ENCODE measurements at regions not wholly inside any gene's neighbourhood (a gene's known extent, or its start where the extent isn't known, plus 50 kb on each side); places are given as distances from the start of the nearest gene placed in this dataset.

DNA sequence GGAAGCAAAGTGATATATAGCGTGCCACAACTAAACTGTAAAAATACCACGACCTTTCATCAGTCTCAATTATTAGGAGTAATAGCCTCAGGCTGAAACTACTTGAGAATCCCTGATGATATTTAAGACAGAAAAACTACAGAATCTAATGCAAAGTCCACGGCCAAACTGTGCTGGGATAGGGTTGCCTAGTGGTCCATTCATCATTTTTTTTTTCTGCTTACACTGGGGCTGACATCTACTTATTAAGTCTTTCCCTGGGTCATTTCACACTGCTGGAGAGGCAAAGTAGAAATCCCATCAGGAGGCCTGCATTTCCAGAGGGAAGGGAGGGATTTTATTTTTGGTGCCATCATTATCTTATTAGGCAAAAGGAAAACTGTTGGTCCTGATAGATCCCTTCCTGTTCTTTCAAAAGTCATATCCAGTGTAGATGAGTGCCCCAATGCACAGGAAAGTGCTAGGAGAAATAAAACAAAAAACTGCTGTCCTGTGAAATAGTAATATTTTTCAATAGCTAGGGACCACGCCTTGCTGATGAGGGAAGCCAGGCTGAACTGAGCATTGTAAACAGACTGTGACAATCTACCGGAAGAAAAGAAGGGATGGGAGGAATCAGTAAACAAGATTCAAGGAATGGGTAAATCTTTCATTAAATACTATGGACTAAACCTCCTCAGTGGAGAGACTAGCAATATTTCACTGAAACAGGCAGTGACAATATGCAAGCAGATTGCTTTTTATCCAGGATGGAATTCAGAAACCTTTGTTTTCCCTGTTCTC is 644.3 kb downstream of the IRS1 start:
- no peak for DNase-seq (ENCODE audit: low spot score in 2 of 2)
- FAIRE-seq, result no peak

DNA sequence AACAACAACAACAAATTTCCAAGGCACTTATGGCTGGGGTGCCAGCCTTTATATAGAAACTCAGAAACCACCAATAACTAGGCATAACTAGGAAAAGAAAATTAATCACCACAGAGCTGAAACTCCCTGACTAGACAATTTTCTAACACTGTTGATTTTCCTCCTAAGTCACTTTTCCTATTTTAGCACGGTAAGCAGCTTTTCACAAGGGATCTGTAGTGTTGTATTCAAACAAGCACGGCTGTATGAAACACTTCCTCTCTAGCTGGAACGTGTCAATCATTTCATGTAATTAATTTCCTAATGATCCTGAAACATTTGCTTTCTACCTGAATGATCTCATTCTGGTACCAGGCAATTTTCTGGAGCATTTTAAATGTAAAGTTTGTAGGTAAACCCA is 645.0 kb downstream of the IRS1 start:
- FAIRE-seq (no peak), DNase-seq (ENCODE audit: low spot score in 2 of 2) (no peak)

DNA sequence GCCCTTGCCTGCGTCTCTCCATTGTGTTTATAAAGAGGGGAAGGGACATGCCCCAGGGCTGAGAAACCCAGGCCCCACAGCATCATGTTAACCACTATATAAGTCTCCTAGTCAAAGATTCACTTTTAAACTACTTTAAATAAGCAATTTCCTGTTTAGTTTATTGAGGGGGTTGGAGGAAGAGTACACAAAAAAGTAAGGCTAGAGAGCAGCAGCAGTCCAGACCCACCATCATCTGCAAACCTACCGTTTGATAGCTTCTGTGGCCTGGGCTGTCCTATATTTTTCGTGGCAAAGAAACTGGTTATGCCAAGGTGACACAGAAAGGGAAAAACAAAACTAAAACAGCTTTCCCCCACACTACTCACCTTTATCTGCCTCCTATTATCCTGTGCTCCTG is 646.1 kb downstream of the IRS1 start:
- DNase-seq (ENCODE audit: low spot score in 2 of 2) (no peak), FAIRE-seq (no peak)

DNA sequence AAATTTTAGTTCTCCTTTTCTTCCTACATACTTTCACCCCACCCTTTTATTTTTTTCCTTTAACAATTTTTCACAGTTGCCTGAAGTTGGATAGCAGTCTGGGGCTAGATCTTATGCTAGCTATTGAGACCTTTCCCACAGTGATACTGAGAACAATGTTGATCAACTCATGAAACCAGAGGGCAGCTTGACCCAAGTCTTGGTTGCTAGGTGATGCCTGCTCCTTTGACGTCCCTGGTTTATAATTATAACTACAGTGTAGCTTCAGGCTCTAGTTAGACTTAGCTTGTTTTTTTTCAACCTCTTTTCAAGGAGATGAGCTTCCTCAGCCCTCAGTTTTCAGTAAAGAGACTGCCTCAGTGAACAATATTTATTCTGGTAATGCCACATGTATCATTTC is 648.5 kb downstream of the IRS1 start:
- no peak for DNase-seq (ENCODE audit: low spot score in 2 of 2)
- no peak for FAIRE-seq

DNA sequence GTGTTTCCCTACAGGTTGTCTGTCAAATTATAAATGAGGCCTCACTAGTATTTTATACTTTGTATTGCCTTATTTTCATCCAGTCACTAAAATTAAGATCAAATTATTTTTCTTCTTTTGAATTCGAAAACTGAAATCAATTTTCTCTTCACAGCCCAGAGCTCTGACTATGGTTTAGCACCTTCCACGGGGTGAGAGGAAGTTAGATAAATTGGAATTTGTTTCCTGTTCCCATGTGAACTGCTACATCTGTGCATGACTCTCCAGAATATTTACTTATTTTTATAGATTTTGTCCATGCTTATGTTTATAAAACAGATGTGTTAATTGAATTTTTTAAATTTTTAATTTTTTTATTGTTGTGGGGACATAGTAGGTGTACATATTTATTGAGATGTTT is 656.5 kb downstream of the IRS1 start:
- DNase-seq (ENCODE audit: low spot score in 2 of 2) (no peak), FAIRE-seq (no peak)

DNA sequence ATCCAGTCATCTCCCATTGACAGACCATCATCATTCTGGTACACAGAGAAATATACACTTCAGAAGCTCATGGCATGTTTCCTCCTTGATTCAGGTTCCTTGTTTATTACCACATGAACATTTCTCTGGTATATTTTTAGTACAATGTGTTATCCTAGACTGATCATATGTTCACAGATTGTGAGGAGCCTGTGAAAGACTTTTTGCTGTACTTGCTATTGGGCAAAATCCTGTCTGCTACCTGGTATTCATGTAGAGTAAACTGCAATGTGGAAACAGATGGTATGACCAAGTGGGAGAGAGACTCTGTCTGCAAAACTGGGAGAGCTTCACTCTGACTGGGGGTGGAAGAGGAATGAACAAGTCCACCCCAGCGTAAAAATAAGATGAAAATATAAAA is 657.2 kb downstream of the IRS1 start:
- DNase-seq (ENCODE audit: low spot score in 2 of 2), result no peak

DNA sequence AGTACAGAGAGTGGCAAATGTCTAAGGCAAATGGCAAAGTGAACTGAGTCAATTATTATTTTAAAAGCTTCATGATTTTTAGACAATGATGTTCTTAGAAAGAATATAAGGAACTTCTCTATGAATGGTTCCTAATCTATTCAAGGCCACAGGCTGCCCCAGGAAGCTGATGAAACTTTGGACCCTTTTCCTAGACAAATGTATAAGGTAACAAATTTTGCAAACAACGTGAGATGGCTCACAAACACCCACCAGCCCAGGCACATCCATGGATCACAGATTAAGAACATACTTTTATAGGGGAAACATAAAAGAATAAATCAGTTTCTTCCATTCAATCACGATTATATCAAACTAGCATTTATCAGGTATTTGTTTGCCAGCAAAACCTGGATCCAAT is 659.0 kb downstream of the IRS1 start:
- DNase-seq (ENCODE audit: low spot score in 2 of 2) (no peak), FAIRE-seq (no peak)

More for the DNA sequence above, 657.2 kb downstream of the IRS1 start:
- FAIRE-seq, result no peak

DNA sequence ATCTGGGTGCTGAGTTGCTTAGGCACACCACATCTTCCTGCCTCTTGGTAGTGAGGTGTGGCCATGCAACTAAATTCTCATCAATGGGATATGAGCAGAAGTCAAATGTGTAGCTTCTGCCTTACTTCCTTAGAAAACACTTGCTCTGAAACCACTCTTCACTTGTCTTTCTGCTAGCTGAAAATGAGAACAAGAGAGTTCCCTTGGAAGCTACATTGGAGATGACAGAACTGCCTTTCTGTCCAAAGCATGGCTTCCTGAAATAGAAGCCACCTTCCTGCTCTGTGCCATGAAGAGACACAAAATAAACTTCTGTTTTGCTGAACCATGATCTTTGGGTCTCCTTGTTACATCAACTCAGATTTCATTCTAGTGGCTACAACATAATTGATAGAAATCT is 659.9 kb downstream of the IRS1 start:
- FAIRE-seq, result no peak

DNA sequence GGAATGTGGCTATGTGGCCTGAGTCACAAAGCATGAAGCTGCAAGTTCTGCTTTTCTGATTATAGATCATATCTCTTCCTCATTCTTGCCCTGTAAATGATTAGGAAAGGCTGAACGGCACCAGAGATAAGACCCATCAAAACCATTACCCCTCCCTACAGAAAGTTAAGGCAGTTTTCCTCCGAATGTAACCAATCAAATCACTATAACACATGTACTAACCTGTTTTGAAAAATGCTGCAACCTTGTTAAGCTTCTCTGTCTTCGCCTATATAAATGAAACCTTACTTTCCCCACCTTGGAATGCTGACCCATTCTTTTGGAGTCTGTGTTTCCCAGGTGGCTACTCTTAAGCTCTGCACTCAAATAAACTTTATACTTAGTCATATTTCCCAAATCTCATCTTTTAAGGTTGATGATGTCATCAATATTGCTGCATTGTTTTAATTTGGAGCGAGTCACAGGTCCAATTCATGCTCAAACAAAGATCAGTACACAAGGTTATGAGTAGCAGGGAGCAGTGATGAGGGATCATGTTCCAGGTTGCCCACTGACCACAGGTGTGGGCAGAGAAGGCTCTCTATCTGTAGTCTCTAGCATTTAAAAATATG is 662.3 kb downstream of the IRS1 start:
- no peak for DNase-seq (ENCODE audit: low spot score in 2 of 2)
- FAIRE-seq, result no peak

More for the DNA sequence above, 659.9 kb downstream of the IRS1 start:
- DNase-seq (ENCODE audit: low spot score in 2 of 2), result no peak

DNA sequence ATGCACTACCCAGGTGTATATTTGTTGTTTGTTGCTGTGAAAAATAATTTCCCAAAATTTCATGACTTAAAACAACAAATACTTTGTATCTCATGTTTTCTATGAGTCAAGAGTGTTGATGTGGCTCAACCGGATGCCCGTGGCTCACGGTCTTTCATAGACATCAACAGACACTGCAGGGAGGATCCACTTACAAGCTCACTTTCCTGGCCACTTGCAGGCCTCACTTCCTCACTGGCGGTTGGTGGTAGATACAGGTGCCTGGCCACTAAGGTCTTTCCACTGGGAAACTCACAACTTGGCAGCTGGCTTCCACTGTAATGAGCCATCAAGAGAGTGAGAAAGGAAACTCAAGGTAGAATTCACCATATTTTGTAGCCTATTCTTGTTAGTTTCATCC is 662.9 kb downstream of the IRS1 start:
- FAIRE-seq, result no peak
- no peak for DNase-seq (ENCODE audit: low spot score in 2 of 2)

DNA sequence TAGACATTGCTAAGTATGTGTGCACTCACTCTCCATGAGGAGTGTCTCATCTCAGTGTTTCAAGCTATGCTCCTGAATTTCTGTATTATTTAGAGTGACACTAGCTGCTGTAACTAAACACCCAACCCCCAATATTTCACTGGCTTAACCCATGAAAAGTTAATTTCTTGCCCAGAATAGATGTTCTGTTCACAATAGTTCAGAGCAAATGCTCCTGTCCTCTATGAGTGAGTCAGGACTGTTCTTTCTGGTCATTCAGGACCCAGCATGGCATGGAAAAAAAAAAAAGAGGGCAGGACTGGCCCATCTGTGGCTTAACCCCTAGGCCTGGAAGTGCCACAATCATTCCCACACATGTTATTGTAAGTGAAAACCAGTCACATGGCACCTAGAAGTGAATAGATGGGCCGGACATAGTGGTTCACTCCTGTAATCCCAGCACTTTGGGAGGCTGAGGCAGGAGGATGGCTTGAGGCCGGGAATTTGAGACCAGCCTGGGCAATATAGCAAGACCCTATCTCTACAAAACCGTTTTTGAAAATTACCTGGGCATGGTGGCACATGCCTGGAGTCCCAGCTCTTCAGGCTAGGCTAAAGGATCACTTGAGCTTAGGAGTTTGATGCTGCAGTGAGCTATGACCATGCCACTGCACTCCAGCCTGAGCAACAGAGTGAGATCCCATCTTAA is 663.6 kb downstream of the IRS1 start:
- FAIRE-seq, result no peak
- no peak for DNase-seq (ENCODE audit: low spot score in 2 of 2)

DNA sequence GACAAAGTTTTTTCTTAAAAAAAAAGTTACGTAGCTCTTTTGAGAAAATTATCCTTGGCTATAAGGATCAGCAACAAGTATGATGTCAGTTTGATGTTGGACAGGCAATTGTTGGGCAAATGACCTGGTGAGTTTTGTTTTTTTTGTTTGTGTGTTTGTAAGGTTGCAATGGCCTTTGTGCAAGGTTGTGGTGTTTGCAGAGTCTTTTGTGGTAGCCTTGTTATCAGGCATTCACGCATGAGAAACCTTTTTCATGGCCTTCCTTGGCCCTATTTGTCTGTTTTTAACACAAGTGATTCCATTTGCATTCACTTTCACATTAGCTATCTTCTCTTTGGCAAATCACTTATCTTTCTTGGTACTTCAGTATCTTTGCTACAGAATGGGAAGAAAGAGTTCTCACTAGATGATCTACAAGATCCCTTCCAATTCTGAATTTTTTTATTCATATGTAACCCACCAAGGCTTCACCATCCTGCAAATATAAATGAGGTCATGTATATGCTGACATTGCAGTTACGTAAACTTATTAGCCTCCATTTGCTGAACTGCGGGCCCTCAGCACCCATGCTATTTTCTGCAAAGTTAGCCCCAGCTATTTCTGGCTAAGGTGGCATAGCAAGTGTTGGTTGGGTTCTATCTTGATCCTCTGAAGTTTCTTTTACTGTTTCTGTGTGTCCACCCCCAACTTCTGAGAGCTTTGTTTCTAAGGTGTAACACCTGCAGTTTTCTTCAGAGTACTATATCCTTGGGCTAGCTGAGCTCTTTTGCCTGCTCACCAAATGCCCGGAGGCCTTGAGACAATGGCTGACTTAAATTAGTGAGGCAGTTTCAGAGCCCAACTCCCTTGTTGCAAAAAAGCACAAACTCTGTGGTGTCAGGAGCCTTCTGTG is 667.1 kb downstream of the IRS1 start:
- DNase-seq (ENCODE audit: low spot score in 2 of 2), result no peak

DNA sequence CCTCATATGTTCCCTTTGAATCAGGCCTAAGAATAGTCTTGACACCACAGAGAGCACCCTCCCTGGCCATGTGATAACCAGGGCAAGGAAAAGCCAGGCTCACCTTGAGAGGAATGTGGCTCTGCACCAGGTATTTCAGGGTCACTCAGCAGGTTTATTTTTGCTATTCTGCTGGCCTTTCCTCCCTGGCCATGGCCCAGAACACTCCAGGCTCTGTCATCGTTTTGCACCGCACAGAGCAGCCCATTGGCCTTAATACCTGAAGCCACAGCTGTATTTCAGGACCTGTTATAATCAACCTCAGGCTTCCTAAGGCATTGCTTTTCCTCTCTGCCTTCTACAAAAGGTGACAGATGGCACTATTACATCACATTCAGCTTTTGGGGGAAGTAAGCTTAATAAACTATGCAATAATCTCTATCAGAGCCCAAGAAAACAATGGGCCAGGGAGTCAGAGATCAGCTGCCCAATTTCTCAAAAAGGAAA is 668.3 kb downstream of the IRS1 start:
- no peak for FAIRE-seq

More for the DNA sequence above, 667.1 kb downstream of the IRS1 start:
- no peak for FAIRE-seq

DNA sequence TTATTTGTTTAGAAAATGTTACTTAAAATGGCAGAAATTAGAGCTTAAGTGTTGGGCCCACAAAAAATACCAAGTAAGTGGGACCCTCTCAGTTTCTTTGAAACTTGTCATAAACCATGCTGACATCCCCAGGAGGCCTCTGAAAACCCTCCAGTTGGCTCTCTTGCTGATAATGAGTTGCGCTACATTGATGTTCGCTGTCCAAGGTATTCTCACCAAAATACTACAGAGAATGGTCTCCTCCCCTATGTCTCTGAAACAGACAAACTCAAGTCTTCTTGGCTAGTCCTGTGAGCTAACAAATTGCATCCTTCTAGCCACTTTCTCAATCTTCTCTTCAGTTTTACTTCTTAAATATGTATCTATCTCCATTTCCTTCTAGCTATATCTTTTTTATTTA is 669.4 kb downstream of the IRS1 start:
- DNase-seq (ENCODE audit: low spot score in 2 of 2) (no peak), FAIRE-seq (no peak)

More for the DNA sequence above, 668.3 kb downstream of the IRS1 start:
- DNase-seq (ENCODE audit: low spot score in 2 of 2), result no peak

DNA sequence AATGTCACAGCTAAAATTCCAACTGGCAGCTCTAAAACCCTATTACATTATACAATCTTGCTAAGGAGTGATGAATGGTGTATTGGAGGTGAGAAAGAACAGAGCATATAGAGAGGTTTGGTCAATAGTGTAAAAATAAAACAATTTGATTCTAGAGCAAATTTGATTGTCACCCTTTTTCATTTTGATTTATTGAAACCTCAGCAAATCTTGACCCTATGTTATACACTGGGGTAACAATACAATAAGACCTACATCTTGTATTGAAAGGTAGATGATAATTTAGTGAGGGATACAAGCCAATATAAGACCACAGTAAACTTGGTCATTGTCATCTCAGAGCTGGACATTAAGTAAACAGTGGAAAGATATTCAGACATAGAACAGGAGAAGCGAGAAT is 671.9 kb downstream of the IRS1 start:
- no peak for DNase-seq (ENCODE audit: low spot score in 2 of 2)
- no peak for FAIRE-seq

DNA sequence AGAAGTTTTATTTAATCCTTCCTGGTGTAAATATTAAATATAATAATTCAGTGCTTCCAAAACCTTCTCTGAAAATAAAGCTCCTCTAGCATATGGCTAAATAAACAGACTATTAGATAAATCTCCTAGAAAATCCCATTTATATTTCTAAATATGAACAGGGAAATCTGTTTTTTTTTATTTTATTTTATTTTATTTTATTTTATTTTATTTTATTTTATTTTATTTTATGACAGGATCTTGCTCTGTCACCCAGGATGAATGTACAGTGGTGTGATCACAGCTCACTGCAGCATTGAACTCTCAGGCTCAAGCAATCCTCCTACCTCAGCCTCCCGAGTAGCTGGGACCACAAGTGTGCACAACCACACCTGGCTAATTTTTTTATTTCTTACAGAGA is 673.5 kb downstream of the IRS1 start:
- DNase-seq (ENCODE audit: low spot score in 2 of 2), result no peak
- no peak for FAIRE-seq

DNA sequence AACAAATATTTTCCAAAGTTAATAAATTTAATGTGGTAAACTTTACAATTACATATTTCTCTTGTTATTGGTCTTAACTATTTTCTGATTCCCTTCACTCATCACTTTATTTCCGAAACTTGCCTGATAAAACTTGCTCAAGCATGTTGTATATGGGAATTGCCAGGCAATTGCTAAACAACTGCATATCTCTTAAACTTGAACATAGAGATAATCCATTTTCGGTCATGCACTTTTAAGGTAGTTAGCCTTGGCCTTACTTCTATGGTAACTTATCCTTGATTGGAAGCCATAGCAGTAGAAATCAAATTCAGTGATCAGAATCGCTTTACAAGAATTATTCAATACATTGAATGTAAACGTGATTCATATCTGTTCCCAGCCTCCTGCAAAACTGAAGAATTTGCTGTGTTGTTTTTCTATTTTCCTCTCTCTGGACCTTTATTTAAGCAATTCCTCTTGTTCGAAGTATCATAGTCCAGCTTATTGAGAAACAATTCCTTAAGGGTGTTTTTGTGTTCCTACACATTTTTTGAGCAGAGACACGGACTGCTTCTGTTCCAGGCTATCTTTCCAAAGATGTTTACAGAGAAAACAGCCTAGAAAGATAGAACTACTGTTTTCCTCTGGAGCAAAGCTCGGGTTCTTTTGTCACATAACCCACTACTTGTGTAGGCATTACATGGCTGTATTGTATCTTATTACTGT is 674.3 kb downstream of the IRS1 start:
- DNase-seq (ENCODE audit: low spot score in 2 of 2), result no peak
- FAIRE-seq, result no peak

DNA sequence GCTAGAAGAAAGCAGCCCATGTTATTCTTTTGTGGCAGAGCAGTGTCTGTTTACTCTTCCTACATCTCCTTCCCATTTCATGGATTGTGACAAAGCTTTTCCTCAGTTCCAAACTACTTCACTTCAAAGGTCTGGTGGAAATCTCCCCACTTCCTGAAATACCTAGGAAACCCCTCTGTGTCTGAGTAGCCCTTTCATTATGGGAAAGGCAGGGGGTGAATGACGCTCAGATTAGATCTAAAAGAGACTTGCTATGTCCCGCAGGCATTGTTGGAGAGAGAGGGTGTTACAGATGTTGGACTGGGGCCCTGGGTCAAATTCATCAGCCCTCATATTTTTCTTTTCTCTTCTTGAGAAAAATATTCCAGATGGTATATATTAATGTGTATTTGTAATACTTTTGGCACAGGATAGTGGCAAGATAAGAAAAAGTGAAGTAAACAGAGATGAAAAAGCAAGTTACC is 675.0 kb downstream of the IRS1 start:
- DNase-seq (ENCODE audit: low spot score in 2 of 2) (no peak), FAIRE-seq (no peak)

DNA sequence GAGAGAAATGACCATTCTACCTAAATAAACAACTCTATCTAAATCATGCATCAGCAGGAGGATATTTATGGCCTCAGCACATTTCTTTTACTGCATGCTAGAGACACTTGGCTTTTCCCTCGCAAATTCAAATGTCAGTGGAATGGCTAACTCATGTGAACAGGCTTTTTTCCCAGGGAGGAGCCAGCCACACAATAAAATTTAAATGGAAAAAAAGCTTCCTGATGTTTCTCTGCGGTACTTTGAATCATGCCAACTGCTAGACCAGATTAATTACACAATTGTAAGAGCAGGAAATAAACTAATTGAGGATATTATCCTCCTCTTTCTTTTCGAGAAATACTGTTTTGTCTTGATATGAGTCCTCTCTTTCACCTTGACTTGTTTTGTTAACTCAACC is 676.3 kb downstream of the IRS1 start:
- no peak for DNase-seq (ENCODE audit: low spot score in 2 of 2)
- no peak for FAIRE-seq

DNA sequence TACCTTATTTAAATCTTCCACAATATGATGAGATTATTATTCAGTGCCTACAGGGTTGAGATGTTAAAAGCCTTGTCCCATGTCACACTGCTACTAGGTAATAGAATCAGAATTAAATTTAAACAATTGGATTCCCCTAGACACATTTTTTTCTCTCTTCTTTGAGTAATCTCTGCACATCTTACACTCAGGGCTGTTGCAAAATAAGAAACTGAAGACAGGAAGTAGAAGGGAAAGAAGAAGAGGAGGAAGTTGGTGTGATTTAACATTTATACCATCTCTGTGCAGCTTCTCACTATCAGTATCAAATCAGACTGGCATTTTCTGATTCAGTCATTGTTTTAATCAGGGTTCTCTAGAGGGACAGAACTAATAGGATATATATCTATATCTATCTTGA is 677.6 kb downstream of the IRS1 start:
- FAIRE-seq (no peak), DNase-seq (ENCODE audit: low spot score in 2 of 2) (no peak)
